Dermis microvascular lymphatic vessel endothelial cell (primary cell): ENCODE measurements at regions not wholly inside any gene's neighbourhood (a gene's known extent, or its start where the extent isn't known, plus 50 kb on each side); places are given as distances from the start of the nearest gene placed in this dataset.
"Not testable (repeated sequence)": the region's sequence is repeated elsewhere in the genome, so short reads cannot be mapped to it uniquely, and the experiment has no call there.

Source experiments
- DNase-seq, 2 donors: peaks; one replicate each; pipeline versions ENCODE4 v3.0.0 to v3.0.0-alpha.2; 2010; ENCODE audit warnings: low read depth in 2 of 2

DNA sequence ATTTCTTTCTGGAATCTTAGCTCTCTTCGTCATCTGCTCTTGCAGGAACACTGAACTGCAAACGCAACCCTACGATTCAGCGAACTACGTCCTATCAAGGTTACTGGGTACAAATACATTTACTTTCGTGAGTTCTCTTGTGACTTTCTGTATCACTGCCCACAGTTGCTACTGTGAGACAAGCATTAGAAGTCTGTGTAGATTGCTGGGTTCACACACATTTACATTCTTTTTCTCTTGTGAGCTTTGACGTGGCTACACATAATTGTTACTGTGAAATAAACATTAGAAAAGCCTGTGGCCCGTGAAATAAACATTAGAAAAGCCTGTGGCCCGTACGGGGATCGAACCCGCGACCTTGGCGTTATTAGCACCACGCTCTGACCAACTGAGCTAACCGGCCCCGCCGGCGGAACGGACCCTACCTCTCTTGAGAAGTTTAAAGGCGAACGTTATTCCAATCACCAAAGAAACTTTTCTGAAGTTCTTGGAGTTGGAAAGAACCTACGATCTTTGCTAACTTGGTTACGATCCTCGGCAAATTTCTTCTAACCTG lies 61.2 kb upstream of the ZNF322 start:
- not testable (repeated sequence) for DNase-seq

DNA sequence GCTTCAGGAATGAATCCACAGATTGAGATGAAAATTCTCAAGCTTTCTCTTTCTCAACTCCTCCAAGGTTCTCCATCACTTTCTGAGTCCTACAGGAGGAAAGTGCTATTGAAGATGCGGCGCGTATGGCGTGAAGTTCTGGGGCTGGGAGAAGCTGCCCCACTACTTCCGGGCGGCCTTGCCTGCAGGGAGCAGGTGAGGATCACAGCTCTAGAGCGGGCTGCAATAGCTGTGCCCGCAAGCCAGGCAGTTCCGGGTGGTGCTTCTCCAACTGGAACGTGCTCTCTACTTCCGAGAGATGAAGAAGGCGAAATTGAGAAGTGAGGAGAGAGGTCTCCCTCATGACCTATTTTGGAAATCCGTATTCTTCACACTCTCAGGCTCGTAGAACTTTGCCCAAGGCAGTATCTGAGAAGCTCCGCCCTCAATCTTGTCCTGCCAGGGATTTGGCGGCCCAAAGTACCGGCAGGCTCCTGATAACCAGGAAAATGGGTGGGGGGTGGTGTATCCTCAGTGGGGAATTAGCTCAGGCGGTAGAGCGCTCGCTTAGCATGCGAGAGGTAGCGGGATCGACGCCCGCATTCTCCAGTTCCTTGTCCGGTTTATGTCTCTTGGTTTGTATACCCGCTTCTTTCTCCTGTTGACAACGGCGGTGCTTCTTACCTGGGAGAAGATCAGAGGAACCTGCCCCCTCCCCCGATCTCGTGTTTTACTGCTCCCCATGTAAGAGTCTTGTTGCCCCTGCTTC lies 70.6 kb upstream of the ZNF322 start:
- DNase-seq = not testable (repeated sequence)

DNA sequence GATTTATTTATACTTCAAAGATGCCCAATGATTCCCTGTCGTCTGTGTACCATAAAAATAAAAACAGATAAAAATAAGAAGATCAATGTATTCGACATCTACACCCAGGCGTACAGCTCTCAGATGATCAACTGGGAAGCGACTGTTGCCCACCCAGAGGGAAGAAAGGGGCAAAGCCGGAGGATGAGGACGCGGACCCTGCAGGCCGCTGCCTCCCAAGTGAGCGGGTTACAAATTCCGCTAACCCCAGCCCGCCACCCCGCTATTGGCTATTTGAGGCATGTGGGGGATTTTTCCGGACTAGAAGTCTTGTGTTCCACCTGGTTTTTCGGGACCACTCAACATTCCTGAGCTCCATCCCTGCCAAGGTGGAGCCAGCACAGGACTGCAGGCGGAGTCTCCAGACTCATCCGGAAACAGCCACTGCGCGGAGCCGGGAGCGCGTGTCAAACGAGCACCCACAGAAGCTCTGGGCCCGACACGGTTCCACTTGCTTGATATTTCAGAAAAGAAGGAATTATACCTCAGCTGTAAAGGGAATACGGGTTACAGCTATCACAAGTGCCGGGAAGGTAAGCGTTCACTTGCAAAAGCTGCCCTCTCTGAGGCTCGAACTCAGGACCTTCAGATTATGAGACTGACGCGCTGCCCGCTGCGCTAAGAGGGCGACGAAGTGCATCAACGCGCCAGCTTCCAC lies 75.4 kb upstream of the ZNF322 start:
- not testable (repeated sequence) for DNase-seq

DNA sequence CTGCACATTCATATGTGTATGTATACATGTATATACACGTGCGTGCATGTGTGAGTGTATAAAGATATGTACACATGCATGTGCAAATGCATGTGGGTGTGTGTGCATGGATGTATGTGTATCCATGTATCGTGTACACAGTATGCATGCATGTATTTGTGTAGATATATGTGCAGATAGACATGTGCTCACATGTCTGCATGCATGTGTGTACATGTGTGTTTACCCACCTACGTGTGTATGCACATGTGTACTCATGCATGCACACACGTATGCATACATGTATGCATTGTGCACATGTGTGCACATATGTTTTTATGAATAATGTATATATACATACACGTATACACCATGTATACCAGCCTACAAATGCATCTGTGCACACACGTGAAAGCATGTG lies 80.3 kb upstream of the ZNF322 start:
- no peak for DNase-seq

DNA sequence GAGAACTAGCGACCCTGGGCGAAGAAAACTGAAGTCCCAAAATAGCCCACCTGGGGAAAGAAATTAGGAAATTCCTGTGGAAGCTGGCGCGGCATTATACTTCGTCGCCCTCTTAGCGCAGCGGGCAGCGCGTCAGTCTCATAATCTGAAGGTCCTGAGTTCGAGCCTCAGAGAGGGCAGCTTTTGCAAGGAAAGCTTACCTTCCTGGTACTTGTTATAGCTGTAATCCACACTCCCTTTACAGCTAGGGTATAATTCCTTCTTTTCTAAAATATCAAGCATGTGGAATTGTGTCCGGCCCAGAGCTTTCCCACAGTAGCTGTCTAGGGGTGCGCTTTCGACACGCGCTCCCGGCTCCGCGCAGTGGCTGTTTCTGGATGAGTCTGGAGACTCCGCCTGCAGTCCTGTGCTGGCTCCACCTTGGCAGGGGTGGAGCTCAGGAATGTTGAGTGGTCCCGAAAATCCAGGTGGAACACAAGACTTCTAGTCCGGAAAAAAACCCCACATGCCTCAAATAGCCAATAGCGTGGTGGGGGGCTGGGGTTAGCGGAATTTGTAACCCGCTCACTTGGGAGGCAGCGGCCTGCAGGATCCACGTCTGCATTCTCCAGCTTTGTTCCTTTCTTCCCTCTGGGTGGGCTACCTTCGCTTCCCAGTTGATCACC lies 83.7 kb upstream of the ZNF322 start:
- DNase-seq = no peak

DNA sequence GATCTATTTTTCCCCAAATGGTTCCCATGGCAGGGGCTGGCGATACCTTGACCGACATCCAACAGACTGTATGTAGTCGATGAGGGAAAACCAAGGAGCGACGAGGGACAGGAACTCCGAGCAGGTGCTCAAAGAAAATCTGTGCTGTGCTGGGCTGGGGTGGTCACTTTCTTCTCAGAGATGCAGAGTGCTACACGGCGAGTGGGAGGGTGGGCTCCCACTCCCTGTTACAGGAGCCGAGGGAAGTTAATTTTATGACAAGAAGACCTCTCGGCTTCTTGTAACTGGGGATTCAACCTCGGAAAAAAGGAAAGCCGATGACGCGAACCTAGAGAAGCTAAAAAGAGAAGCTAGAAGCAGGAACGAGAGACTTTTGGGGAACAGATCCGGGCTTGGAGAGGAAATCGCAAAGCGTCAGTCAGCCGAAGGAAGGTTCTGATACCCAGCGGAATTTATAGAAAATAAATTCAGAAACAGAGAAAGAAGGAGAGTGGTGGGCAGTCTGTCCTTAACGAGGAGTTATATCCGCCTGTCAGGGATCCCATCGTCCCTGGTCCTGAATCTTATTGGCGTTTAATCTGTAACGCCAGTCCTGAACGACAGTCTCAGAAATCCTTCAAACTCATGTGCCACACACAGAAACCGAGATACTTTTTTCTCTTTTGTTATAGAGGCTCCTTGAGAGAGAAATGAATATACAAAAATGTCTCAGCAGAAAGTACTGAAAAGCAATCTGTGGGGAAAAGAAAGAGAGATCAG lies 84.6 kb upstream of the ZNF322 start:
- DNase-seq = no peak

DNA sequence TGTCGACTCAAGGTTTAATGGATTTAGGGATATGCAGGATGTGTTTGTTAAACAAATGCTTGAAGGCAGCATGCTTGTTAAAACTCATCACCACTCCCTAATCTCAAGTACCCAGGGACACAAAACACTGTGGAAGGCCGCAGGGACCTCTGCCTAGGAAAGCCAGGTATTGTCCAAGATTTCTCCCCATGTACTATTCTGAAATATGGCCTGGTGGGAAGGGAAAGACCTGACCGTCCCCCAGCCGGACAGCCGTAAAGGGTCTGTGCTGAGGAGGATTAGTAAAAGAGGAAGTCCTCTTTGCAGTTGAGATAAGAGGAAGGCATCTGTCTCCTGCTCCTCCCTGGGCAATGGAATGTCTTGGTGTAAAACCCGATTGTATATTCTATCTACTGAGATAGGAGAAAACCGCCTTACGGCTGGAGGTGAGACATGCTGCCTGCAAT lies 85.3 kb upstream of the ZNF322 start:
- DNase-seq = not testable (repeated sequence)

DNA sequence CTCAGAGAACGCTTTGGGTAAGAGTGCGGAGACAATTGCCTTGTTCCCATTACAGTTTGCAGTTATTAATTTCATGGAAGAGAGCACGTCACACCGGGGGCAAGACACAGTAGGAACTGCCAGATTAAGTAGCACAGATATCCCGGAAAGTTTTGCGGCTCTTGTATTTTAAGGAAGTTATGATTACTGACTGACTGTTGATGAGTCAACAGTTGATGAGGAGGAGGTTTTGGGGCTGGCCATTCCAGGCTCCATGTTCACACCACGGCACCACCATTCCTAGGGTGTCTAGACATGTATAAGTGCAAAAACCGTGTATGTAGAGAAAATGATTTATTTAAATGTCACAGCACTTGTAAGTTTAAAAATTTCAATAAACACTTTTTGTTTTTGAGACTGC lies 86.4 kb upstream of the ZNF322 start:
- DNase-seq = not testable (repeated sequence)

DNA sequence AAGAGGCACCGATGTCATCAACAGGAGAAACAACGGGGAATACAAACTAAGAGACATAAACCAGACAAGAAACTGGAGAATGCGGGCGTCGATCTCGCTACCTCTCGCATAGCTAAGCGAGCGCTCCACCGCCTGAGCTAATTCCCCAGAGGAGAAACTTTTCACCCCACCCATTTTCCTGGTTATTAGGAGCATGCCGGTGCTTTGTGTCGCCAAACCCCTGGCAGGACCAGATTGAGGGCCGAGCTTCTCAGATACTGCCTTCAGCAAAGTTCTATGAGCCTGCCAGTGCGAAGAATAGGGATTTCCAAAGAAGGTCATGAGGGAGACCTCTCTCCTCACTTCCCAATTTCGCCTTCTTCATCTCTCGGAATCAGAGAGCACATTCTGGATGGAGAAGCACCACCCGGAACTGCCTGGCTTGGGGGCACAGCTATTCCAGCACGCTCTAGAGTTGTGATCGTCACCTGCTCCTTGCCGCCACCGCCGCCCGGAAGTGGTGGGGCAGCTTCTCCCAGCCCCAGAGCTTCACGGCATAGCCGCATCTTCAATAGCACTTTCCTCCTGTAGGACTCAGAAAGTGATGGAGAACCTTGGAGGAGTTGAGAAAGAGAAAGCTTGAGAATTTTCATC lies 89.7 kb upstream of the ZNF322 start:
- not testable (repeated sequence) for DNase-seq

DNA sequence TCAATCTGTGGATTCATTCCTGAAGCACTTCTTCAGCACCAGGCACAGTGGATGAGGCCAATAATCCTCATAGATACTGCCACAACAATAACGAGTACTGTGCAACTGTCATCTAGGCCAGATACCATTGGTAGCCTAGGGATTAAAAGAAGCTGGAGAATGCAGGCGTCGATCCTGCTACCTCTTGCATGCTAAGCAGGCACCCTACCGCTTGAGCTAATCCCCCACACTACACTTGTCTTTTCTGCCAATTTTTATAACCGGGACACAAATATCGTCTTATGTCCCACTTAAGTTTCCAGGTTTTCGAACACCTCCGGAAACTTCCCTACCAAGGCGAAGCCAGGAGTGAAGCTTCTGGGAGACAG lies 90.2 kb upstream of the ZNF322 start:
- not testable (repeated sequence) for DNase-seq

DNA sequence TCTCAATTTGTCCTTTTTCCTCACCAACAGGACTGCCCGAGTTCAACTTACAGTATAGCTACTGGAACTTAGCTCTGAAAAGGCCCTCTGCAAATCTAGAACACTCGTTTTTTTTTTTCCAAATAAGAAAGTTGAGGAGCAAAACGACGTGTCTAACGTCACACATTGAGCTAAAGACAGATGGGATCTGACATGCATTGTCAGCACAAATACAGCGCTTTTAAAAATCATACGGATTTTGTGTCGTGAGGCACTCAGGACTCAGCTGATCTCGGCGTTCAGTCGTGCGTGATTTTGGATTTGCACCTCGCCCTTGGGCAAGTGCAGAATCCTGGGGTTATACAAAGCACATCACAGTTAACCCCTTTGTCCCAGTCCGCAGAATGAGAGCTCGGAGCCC lies 94.7 kb upstream of the ZNF322 start:
- DNase-seq = no peak

DNA sequence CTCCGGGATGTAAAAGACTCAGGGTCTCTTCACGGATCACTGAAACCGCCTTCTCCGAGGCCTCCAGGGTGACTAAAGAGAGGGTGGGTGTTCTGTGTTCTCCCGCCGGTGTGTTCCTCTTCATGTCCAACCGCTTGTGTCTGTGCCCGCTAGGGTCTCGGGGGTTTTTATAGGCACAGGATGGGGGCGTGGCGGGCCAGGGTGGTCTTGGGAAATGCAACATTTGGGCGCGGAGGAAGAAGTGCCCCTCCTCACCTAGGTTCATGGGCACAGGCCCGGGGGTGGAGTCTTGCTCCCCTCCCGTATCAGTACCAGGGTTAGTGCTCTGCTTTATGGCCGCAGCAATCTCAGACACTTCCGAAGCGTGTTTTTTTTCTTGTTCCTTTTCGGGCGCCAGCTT lies 95.3 kb upstream of the ZNF322 start:
- not testable (repeated sequence) for DNase-seq

DNA sequence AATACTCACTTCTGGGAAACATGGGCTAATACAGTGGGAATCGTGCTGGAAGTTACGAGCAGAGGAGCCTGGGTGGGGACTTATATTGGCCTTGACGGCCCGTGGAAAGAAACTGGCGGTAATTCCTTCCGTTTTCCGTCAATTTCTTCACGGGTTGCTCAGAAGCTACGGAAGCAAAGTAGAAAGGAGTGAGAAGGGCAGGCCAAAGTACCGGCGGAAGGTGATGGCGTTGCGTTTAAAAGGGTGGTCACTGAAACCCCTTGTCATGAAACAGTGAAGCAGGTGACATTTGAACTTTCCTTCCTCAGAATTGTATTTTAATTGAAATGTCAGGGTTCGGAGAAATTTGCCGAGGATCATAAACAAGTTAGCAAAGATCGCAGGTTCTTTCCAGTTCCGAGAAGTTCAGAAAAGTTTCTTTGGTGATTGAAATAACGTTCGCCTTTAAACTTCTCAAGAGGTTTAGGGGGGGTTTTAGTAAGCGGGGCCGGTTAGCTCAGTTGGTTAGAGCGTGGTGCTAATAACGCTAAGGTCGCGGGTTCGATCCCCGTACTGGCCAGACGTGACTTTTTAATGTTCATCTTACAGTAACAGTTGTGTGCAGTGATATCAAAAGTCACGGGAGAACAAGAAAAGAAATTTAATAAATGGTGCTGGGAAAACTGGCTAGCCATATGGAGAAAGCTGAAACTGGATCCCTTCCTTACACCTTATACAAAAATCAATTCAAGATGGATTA lies 96.7 kb upstream of the ZNF322 start:
- not testable (repeated sequence) for DNase-seq

DNA sequence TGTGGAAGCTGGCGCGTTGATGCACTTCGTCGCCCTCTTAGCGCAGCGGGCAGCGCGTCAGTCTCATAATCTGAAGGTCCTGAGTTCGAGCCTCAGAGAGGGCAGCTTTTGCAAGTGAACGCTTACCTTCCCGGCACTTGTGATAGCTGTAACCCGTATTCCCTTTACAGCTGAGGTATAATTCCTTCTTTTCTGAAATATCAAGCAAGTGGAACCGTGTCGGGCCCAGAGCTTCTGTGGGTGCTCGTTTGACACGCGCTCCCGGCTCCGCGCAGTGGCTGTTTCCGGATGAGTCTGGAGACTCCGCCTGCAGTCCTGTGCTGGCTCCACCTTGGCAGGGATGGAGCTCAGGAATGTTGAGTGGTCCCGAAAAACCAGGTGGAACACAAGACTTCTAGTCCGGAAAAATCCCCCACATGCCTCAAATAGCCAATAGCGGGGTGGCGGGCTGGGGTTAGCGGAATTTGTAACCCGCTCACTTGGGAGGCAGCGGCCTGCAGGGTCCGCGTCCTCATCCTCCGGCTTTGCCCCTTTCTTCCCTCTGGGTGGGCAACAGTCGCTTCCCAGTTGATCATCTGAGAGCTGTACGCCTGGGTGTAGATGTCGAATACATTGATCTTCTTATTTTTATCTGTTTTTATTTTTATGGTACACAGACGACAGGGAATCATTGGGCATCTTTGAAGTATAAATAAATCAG lies 106.8 kb upstream of the ZNF322 start:
- not testable (repeated sequence) for DNase-seq

DNA sequence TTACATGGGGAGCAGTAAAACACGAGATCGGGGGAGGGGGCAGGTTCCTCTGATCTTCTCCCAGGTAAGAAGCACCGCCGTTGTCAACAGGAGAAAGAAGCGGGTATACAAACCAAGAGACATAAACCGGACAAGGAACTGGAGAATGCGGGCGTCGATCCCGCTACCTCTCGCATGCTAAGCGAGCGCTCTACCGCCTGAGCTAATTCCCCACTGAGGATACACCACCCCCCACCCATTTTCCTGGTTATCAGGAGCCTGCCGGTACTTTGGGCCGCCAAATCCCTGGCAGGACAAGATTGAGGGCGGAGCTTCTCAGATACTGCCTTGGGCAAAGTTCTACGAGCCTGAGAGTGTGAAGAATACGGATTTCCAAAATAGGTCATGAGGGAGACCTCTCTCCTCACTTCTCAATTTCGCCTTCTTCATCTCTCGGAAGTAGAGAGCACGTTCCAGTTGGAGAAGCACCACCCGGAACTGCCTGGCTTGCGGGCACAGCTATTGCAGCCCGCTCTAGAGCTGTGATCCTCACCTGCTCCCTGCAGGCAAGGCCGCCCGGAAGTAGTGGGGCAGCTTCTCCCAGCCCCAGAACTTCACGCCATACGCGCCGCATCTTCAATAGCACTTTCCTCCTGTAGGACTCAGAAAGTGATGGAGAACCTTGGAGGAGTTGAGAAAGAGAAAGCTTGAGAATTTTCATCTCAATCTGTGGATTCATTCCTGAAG lies 111.6 kb upstream of the ZNF322 start:
- DNase-seq = not testable (repeated sequence)

DNA sequence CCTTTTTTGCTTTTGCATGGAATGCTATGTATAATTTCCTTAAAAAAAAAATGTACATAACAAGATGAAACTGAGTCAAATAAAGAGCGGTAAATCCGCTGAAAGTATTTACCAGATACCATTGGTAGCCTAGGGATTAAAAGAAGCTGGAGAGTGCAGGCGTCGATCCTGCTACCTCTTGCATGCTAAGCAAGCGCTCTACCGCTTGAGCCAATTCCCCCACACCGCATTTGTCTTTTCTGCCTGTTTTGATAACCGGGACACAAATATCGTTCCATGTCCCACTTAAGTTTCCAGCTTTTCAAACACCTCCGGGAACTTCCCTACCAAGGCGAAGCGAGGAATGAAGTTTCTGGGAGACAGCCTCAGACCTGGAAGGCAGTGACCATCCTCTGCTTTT lies 113.9 kb upstream of the ZNF322 start:
- not testable (repeated sequence) for DNase-seq

DNA sequence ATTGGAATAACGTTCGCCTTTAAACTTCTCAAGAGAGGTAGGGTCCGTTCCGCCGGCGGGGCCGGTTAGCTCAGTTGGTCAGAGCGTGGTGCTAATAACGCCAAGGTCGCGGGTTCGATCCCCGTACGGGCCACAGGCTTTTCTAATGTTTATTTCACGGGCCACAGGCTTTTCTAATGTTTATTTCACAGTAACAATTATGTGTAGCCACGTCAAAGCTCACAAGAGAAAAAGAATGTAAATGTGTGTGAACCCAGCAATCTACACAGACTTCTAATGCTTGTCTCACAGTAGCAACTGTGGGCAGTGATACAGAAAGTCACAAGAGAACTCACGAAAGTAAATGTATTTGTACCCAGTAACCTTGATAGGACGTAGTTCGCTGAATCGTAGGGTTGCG lies 121.0 kb upstream of the ZNF322 start:
- DNase-seq = not testable (repeated sequence)

DNA sequence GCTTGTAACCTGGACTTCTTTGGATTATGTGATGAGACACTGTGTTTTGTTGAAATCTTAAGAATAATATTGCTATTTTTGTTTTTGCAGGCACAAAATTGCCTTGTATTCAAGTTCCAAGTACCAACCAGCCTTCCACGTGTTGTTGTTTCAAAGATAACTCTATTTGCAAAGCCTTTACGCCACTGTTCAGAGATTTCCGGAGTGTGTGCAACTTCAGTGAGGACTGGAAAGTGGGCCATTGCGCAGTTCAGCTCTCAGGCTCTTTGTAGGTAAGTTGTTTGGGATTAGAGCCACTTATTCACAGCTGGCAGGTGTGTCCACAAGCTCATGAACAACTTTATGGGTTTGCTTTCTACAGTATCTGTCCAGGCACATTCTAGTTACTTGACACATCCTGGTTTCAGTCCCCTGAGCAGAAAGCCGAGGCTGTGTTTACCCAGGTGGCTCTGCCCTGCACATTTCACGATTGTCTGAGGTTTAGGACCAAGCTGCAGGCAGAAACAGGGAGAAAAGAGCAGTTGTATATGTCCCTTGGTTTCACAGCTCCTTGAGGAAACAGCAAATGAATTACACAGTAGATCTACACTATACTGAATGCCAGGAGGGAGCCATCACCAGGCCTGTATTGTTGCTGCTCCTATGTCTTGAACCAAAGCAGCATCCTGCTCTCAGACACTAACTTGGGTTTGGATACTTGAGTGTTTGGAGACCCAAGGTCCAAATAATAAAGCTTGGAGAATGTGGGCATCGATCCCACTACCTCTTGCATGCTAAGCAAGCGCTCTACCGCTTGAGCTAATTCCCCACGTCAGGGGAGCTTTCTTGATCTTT lies 136.1 kb upstream of the ZNF322 start:
- DNase-seq = not testable (repeated sequence)
